Fibroblast of lung (primary cell): ENCODE measurements at regions not wholly inside any gene's neighbourhood (a gene's known extent, or its start where the extent isn't known, plus 50 kb on each side); places are given as distances from the start of the nearest gene placed in this dataset.

Experiments used
- CTCF ChIP-seq, 2 donors: IDR thresholded peaks in 1 of 2; conservative IDR thresholded peaks in 1 of 2; 1 replicate in 1 of 2; 2 replicates in 1 of 2; pipeline ENCODE4 v1.5.1; 2011 to 2012; ENCODE audit warnings: low read length in 2 of 2, control low read depth in 1 of 2, inconsistent platforms in 1 of 2, low read depth in 1 of 2, mild to moderate bottlenecking in 1 of 2
- EZH2 ChIP-seq: IDR thresholded peaks from 2 replicates; pipeline ENCODE4 v1.5.1; 2012; ENCODE audit warnings: low read length, control low read depth, mild to moderate bottlenecking; ENCODE audit errors: missing control alignments

- TF ChIP-seq EZH2 (no peak), CTCF (conservative IDR thresholded peaks at IDR 0.05 in 1 of 2, IDR thresholded peaks at IDR 0.05 in 1 of 2; ENCODE audit: low read depth in 1 of 2, low read length in 2 of 2) (no peak)
These were observed 212.1 kb upstream of the ROBO2 start for GRCh38 chr3:76827701-76828226.
